HEK293T (cell line): ENCODE measurements at regions not wholly inside any gene's neighbourhood (a gene's known extent, or its start where the extent isn't known, plus 50 kb on each side); places are given as distances from the start of the nearest gene placed in this dataset.
"Not testable (repeated sequence)": the region's sequence is repeated elsewhere in the genome, so short reads cannot be mapped to it uniquely, and the experiment has no call there.

Source experiments
- CTCF ChIA-PET: fragments of 350-600 bp; formaldehyde crosslinking; extraction: SDS; loops from one replicate; lab custom pipeline; 2021; ENCODE audit warnings: antibody characterized with exemption, inconsistent platforms; lab: Yijun Ruan, JAX
- POLR2A ChIA-PET: fragments of 350-600 bp; formaldehyde crosslinking; extraction: SDS; loops from one replicate; lab custom pipeline; 2020; ENCODE audit warnings: antibody characterized with exemption, inconsistent platforms; lab: Yijun Ruan, JAX
- DNase-seq: peaks from one replicate; pipeline ENCODE4 v3.0.0; 2012; ENCODE audit warnings: mixed read lengths; ENCODE audit errors: extremely low spot score
- ARNT ChIP-seq: fragments of 450-650 bp; IDR thresholded peaks from 2 replicates; pipeline ENCODE4 v1.6.1; 2017; ENCODE audit warnings: mild to moderate bottlenecking
- BHLHE40 ChIP-seq: fragments of 450-650 bp; IDR thresholded peaks from 2 replicates; pipeline ENCODE4 v1.6.1; 2016; ENCODE audit warnings: mild to moderate bottlenecking, moderate library complexity, borderline replicate concordance
- CTBP1 ChIP-seq: fragments of 450-650 bp; IDR thresholded peaks from 2 replicates; pipeline ENCODE4 v1.6.1; 2016; ENCODE audit warnings: borderline replicate concordance
- ELF4 ChIP-seq: fragments of 450-650 bp; IDR thresholded peaks from 2 replicates; pipeline ENCODE4 v1.6.1; 2017; ENCODE audit warnings: antibody characterized with exemption
- FOXA1 ChIP-seq: fragments of 450-650 bp; IDR thresholded peaks from 2 replicates; pipeline ENCODE4 v1.6.1; 2016; ENCODE audit warnings: mild to moderate bottlenecking
- FOXK2 ChIP-seq: fragments of 450-650 bp; IDR thresholded peaks from 2 replicates; pipeline ENCODE4 v1.6.1; 2016; ENCODE audit warnings: mild to moderate bottlenecking
- FOXM1 ChIP-seq: fragments of 450-650 bp; IDR thresholded peaks from 2 replicates; pipeline ENCODE4 v1.6.1; 2017; ENCODE audit warnings: mild to moderate bottlenecking, borderline replicate concordance
- HDGF ChIP-seq: fragments of 450-650 bp; IDR thresholded peaks from 2 replicates; pipeline ENCODE4 v1.6.1; 2017; ENCODE audit warnings: antibody characterized with exemption, borderline replicate concordance
- L3MBTL2 ChIP-seq: fragments of 450-650 bp; conservative IDR thresholded peaks from 2 replicates; pipeline ENCODE4 v1.6.1; 2016; ENCODE audit warnings: mild to moderate bottlenecking
- LEF1 ChIP-seq: fragments of 450-650 bp; IDR thresholded peaks from 2 replicates; pipeline ENCODE4 v1.6.1; 2017; ENCODE audit warnings: mild to moderate bottlenecking, borderline replicate concordance
- NFRKB ChIP-seq: fragments of 450-650 bp; IDR thresholded peaks from 2 replicates; pipeline ENCODE4 v1.6.1; 2016; ENCODE audit warnings: mild to moderate bottlenecking, moderate library complexity
- SP1 ChIP-seq: fragments of 450-650 bp; IDR thresholded peaks from 2 replicates; pipeline ENCODE4 v1.6.1; 2017
- SUZ12 ChIP-seq: fragments of 450-650 bp; IDR thresholded peaks from 2 replicates; pipeline ENCODE4 v1.6.1; 2016; ENCODE audit warnings: mild to moderate bottlenecking
- TARDBP ChIP-seq: fragments of 450-650 bp; IDR thresholded peaks from 2 replicates; pipeline ENCODE4 v1.6.1; 2016
- ZNF384 ChIP-seq: fragments of 450-650 bp; IDR thresholded peaks from 2 replicates; pipeline ENCODE4 v1.6.1; 2016
- TF ChIP-seq, protein P1 (sequence below): fragments of 450-650 bp; IDR thresholded peaks from 2 replicates; pipeline ENCODE4 v1.6.1; 2016

DNA sequence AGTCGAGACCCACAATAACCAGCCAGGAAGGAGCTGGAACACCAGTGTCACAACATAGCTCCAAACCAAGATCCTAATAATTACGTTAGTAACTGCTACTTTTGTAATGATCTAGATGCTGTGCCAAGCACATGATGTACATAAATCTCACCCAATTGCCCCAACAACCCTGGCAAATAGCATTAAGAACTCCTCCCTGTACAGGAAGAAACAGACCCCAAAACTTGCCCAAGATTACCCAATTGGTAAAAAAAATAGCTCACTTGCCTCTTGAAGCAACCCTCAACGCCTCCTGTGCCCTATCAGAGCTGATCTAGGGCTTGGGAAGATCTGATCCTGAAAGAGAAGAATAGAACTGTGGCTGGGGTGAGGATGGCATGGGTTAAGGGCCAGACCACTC is 628.7 kb upstream of the AUTS2 start:
- no peak for TF ChIP-seq ARNT
- TF ChIP-seq L3MBTL2 = no peak
- no peak for TF ChIP-seq CTBP1
- TF ChIP-seq SP1 = no peak
- TF ChIP-seq SUZ12 = no peak
- TF ChIP-seq BHLHE40 = no peak
- TF ChIP-seq FOXA1 = no peak
- no peak for TF ChIP-seq LEF1
- TF ChIP-seq FOXK2 = no peak
- no peak for TF ChIP-seq ZNF384
- TF ChIP-seq, protein P1, sequence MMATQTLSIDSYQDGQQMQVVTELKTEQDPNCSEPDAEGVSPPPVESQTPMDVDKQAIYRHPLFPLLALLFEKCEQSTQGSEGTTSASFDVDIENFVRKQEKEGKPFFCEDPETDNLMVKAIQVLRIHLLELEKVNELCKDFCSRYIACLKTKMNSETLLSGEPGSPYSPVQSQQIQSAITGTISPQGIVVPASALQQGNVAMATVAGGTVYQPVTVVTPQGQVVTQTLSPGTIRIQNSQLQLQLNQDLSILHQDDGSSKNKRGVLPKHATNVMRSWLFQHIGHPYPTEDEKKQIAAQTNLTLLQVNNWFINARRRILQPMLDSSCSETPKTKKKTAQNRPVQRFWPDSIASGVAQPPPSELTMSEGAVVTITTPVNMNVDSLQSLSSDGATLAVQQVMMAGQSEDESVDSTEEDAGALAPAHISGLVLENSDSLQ = no peak
- no peak for TF ChIP-seq ELF4
- TF ChIP-seq HDGF = no peak
- no peak for TF ChIP-seq TARDBP
- TF ChIP-seq NFRKB = no peak
- no peak for TF ChIP-seq FOXM1
- no peak for DNase-seq
- POLR2A ChIA-PET = no interaction called here
- CTCF ChIA-PET = no interaction called here

DNA sequence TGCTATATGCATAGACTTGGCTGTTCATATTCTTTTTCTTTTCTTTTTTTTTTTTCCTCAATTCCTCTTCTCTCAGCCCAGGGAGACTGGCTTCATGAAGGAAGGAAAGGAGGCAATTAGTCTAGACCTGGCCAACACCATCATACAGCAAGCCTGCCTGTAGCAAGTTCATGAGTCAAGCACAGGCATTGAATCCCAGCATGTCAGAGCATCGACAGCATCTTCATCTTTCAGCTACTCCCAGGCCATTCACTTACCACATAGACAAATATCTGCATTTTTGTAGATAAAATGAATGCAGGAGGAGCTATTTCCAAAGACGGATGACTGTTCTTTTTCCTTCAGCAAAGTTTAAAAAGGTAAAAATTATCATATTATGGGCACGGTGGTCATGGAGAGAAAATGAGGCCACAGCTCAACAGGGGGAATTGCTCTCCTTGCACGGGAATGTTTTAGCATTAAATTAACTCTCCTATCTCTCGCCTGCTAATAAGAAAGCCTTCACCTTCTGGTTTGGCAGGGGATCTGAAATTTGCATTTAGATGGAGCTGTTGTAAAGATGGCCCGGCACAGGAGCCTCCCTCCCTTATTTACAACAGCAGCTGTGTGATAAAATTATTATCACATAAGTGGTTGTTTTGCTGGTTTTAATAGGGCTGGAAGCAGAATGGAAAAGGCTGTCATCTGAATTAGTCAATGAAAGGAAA is 626.5 kb upstream of the AUTS2 start:
- ChIA-PET CTCF (no interaction called here), POLR2A (no interaction called here)
- no peak for TF ChIP-seq SUZ12
- TF ChIP-seq LEF1 = no peak
- TF ChIP-seq ZNF384 = no peak
- no peak for TF ChIP-seq CTBP1
- TF ChIP-seq NFRKB = no peak
- TF ChIP-seq ARNT = no peak
- no peak for TF ChIP-seq HDGF
- no peak for TF ChIP-seq FOXA1
- no peak for TF ChIP-seq BHLHE40
- no peak for TF ChIP-seq FOXM1
- no peak for DNase-seq

DNA sequence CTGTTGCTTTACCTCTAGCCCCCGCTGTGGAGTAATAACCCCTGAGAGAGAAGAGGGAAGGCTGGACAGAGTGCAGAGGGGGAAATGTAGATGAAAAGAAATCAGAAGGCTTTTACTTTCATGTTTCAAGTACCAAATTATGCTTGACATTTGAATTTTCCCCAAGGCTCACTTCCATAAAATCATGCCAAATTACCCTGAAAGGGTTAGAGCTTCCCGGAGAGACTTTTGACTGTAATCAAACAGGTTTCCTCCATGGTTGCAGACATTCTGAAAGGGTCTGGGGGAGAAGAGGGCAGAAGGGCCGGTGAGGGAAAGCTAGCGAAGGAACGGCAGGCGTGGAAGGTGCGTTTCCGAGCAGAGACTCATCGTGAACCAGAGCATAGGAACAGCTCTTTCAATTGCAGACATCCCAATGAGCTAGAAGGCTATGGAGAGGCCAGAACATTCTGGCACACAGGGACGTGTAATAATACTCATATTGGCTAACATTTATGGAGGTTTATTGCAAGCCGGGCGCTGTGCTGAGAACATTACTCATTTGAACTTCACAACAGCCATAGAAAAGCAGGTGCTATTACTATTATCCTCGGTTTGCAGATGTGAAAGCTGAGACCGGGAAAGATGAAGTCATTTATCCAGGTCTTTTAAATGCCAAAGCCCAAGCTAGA is 620.8 kb upstream of the AUTS2 start:
- ChIA-PET CTCF (interaction anchor here (0.5 kb wide), 1 partner anchor 1617 kb away, joined by 3 read pairs; no protein-coding TSS in a partner anchor), POLR2A (no interaction called here)
- DNase-seq = no peak
- TF ChIP-seq ARNT (no peak), ZNF384 (no peak), FOXM1 (no peak), CTBP1 (no peak), SP1 (no peak), TARDBP (no peak), FOXA1 (no peak), BHLHE40 (no peak), NFRKB (no peak), LEF1 (no peak), SUZ12 (no peak)
- TF ChIP-seq, protein P1 = no peak

DNA sequence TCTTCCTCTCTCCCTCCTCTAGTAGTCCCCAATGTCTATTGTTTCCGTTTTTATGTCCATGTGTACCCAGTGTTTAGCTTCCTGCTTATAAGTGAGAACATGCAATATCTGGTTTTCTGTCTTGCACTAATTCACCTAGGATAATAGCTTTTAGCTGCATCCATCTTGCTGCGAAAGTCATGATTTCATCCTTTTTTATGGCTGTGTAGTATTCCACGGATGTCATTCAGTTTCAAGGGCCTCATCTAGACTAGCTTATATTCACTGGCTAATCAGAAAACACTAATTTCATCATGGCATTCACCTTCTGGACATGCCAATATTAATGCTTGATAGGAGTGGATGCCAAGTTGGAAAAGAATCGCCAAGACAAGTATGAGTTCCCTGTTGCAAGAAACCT is 619.6 kb upstream of the AUTS2 start:
- DNase-seq = no peak
- ChIA-PET CTCF (no interaction called here), POLR2A (no interaction called here)
- TF ChIP-seq ARNT = no peak

DNA sequence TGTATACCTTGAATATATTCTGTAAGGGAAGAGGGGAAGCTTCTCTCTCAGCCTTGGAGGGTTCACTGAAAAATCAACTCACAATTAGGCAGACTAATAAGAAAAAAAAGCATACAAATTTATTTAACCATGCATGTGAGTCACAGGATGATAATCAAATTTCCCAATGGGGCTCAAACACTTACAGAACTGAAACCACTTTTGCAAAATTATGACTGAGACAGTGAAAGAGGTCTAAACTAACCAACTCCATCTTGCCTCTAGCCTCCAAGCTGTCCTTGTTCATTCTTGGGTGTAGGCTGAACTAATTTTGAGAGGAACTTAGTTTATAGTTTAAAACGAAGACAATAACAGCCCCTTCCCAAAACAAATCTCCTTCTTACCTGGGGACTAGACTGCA is 618.3 kb upstream of the AUTS2 start:
- ChIA-PET CTCF (no interaction called here), POLR2A (no interaction called here)
- TF ChIP-seq ELF4 = no peak
- no peak for TF ChIP-seq ARNT
- no peak for DNase-seq

DNA sequence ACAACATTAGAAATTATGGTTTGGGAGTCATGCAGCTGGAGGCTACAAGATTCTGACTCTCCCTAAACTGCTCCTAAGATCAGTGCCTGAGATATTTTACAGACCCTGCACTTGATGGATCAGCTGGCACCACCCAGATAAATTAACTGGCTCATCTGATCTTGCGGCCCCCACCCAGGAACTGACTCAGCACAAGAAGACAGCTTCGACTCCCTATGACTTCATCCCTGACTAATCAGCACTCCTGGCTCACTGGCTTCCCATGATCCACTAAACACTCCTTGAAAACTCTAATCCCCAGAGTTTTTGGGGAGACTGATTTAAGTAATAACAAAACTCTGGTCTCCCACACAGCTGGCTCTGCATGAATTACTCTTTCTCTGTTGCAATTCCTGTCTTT is 617.8 kb upstream of the AUTS2 start:
- CTCF ChIA-PET, POLR2A ChIA-PET, DNase-seq: not testable (repeated sequence)

DNA sequence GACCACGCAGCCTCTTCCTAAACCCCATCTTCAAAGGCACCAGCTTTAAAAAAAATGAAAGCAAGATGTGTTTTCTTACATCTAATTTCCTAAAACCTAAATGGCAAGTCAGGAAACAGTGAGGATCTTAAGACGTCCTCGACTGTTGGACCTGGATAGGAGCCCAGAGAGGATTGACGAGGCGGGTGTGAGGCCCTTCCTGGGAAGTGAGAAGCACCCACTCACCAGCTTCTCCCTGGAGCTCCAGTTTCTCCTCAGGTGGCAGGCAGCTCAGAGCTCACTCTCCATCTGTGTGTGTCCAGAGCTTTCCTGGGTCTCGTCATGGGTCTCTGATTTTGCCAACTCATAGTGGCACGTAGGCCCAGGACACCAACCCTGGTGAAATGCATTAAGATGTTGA is 614.0 kb upstream of the AUTS2 start:
- CTCF ChIA-PET = interaction anchor here (0.7 kb wide), 1 partner anchor 1009 kb away, joined by 4 read pairs; no protein-coding TSS in a partner anchor
- no peak for TF ChIP-seq ZNF384
- TF ChIP-seq BHLHE40 = no peak
- TF ChIP-seq SUZ12 = no peak
- TF ChIP-seq ARNT = no peak
- no peak for TF ChIP-seq FOXK2
- TF ChIP-seq, protein P1 = no peak
- TF ChIP-seq TARDBP = no peak
- TF ChIP-seq FOXA1 = no peak
- TF ChIP-seq ELF4 = no peak
- no peak for TF ChIP-seq NFRKB
- no peak for TF ChIP-seq L3MBTL2
- TF ChIP-seq FOXM1 = no peak
- TF ChIP-seq HDGF = no peak
- no peak for TF ChIP-seq LEF1
- no peak for TF ChIP-seq SP1
- no peak for TF ChIP-seq CTBP1
- no peak for DNase-seq
- POLR2A ChIA-PET = no interaction called here
